T-helper 1 cell treated with Interleukin-12 subunit alpha and Interleukin-12 subunit beta and Interleukin-4 antibody, amounts not matched to agents 30 μg/mL and 1 μg/mL, for 36 hours (primary cell): ENCODE measurements at regions not wholly inside any gene's neighbourhood (a gene's known extent, or its start where the extent isn't known, plus 50 kb on each side); places are given as distances from the start of the nearest gene placed in this dataset.

ENCODE experiments used
- H3K27ac Mint-ChIP-seq: one replicate; pipeline ENCODE4 v1.8.0; 2021; ENCODE audit warnings: mild to moderate bottlenecking, mixed read lengths
- H3K27me3 Mint-ChIP-seq: one replicate; pipeline ENCODE4 v1.8.0; 2021; ENCODE audit warnings: low read depth, mixed read lengths
- H3K36me3 Mint-ChIP-seq: one replicate; pipeline ENCODE4 v1.8.0; 2021; ENCODE audit warnings: low read depth, mixed read lengths
- H3K4me1 Mint-ChIP-seq: one replicate; pipeline ENCODE4 v1.8.0; 2021; ENCODE audit warnings: low read depth, mixed read lengths
- H3K4me3 Mint-ChIP-seq: one replicate; pipeline ENCODE4 v1.8.0; 2021; ENCODE audit warnings: mild to moderate bottlenecking, moderate library complexity, mixed read lengths
- H3K9me3 Mint-ChIP-seq: one replicate; pipeline ENCODE4 v1.8.0; 2021; ENCODE audit warnings: mixed read lengths

GRCh38 chr2:16476866-16477265 is 188.8 kb downstream of the CYRIA start:
- H3K36me3 Mint-ChIP-seq = no peaks in the 10 kb centered on the region
- no peaks in the 10 kb centered on the region for H3K4me1 Mint-ChIP-seq
- H3K27me3 Mint-ChIP-seq = peaks cover 9% of the 10 kb centered on the region
- no peak overlapping the region for H3K4me3 Mint-ChIP-seq
- no peak overlapping the region for H3K27ac Mint-ChIP-seq
- no peaks in the 10 kb centered on the region for H3K9me3 Mint-ChIP-seq

- Mint-ChIP-seq H3K36me3 (no peaks in the 10 kb centered on the region), H3K27ac (no peak overlapping the region), H3K4me1 (no peaks in the 10 kb centered on the region), H3K4me3 (no peak overlapping the region), H3K27me3 (peaks cover 9% of the 10 kb centered on the region), H3K9me3 (no peaks in the 10 kb centered on the region)
These were observed 189.6 kb downstream of the CYRIA start for GRCh38 chr2:16475986-16476567.

- Mint-ChIP-seq H3K4me3 (no peak overlapping the region), H3K27me3 (peaks cover 5% of the 10 kb centered on the region), H3K9me3 (no peaks in the 10 kb centered on the region), H3K36me3 (no peaks in the 10 kb centered on the region), H3K4me1 (no peaks in the 10 kb centered on the region), H3K27ac (no peak overlapping the region)
These were observed 190.0 kb downstream of the CYRIA start for GRCh38 chr2:16475586-16475985.

GRCh38 chr2:16473575-16473974 is 192.1 kb downstream of the CYRIA start:
- H3K4me1 Mint-ChIP-seq = no peaks in the 10 kb centered on the region
- H3K9me3 Mint-ChIP-seq = no peaks in the 10 kb centered on the region
- peaks cover 4% of the 10 kb centered on the region for H3K27me3 Mint-ChIP-seq
- no peak overlapping the region for H3K27ac Mint-ChIP-seq
- H3K36me3 Mint-ChIP-seq = no peaks in the 10 kb centered on the region
- H3K4me3 Mint-ChIP-seq = no peak overlapping the region

- Mint-ChIP-seq H3K4me3 (no peak overlapping the region), H3K27me3 (no peaks in the 10 kb centered on the region), H3K36me3 (no peaks in the 10 kb centered on the region), H3K27ac (no peak overlapping the region), H3K4me1 (no peaks in the 10 kb centered on the region), H3K9me3 (no peaks in the 10 kb centered on the region)
These were observed 194.6 kb downstream of the CYRIA start for GRCh38 chr2:16470936-16471490.

GRCh38 chr2:16466821-16467151 is 198.8 kb downstream of the CYRIA start:
- no peak overlapping the region for H3K27ac Mint-ChIP-seq
- H3K27me3 Mint-ChIP-seq = no peaks in the 10 kb centered on the region
- no peaks in the 10 kb centered on the region for H3K9me3 Mint-ChIP-seq
- H3K4me1 Mint-ChIP-seq = no peaks in the 10 kb centered on the region
- no peaks in the 10 kb centered on the region for H3K36me3 Mint-ChIP-seq
- H3K4me3 Mint-ChIP-seq = no peak overlapping the region

GRCh38 chr2:16466133-16466820 is 199.4 kb downstream of the CYRIA start:
- no peaks in the 10 kb centered on the region for H3K9me3 Mint-ChIP-seq
- H3K36me3 Mint-ChIP-seq = no peaks in the 10 kb centered on the region
- no peaks in the 10 kb centered on the region for H3K4me1 Mint-ChIP-seq
- no peak overlapping the region for H3K4me3 Mint-ChIP-seq
- no peaks in the 10 kb centered on the region for H3K27me3 Mint-ChIP-seq
- H3K27ac Mint-ChIP-seq = no peak overlapping the region

- Mint-ChIP-seq H3K36me3 (no peaks in the 10 kb centered on the region), H3K4me1 (no peaks in the 10 kb centered on the region), H3K9me3 (no peaks in the 10 kb centered on the region), H3K4me3 (no peak overlapping the region), H3K27me3 (no peaks in the 10 kb centered on the region), H3K27ac (no peak overlapping the region)
These were observed 201.0 kb downstream of the CYRIA start for GRCh38 chr2:16464641-16465040.

- H3K9me3 Mint-ChIP-seq = no peaks in the 10 kb centered on the region
- H3K4me3 Mint-ChIP-seq = no peak overlapping the region
- H3K27ac Mint-ChIP-seq = no peak overlapping the region
- H3K4me1 Mint-ChIP-seq = no peaks in the 10 kb centered on the region
- peaks cover 4% of the 10 kb centered on the region for H3K27me3 Mint-ChIP-seq
- no peaks in the 10 kb centered on the region for H3K36me3 Mint-ChIP-seq
These were observed 202.7 kb downstream of the CYRIA start for GRCh38 chr2:16462958-16463357.

GRCh38 chr2:16461672-16462071 is 204.0 kb downstream of the CYRIA start:
- H3K27ac Mint-ChIP-seq = no peak overlapping the region
- no peaks in the 10 kb centered on the region for H3K9me3 Mint-ChIP-seq
- peaks cover 4% of the 10 kb centered on the region for H3K27me3 Mint-ChIP-seq
- H3K36me3 Mint-ChIP-seq = no peaks in the 10 kb centered on the region
- H3K4me1 Mint-ChIP-seq = no peaks in the 10 kb centered on the region
- H3K4me3 Mint-ChIP-seq = no peak overlapping the region

GRCh38 chr2:16459606-16460005 is 206.0 kb downstream of the CYRIA start:
- H3K27me3 Mint-ChIP-seq = peaks cover 4% of the 10 kb centered on the region
- H3K27ac Mint-ChIP-seq = no peak overlapping the region
- no peak overlapping the region for H3K4me3 Mint-ChIP-seq
- H3K4me1 Mint-ChIP-seq = no peaks in the 10 kb centered on the region
- H3K36me3 Mint-ChIP-seq = no peaks in the 10 kb centered on the region
- no peaks in the 10 kb centered on the region for H3K9me3 Mint-ChIP-seq

- no peaks in the 10 kb centered on the region for H3K9me3 Mint-ChIP-seq
- H3K27ac Mint-ChIP-seq = no peak overlapping the region
- H3K4me3 Mint-ChIP-seq = no peak overlapping the region
- H3K4me1 Mint-ChIP-seq = no peaks in the 10 kb centered on the region
- peaks cover 4% of the 10 kb centered on the region for H3K27me3 Mint-ChIP-seq
- H3K36me3 Mint-ChIP-seq = no peaks in the 10 kb centered on the region
These were observed 211.0 kb downstream of the CYRIA start for GRCh38 chr2:16454621-16455020.

GRCh38 chr2:16452123-16452522 is 213.5 kb downstream of the CYRIA start:
- Mint-ChIP-seq H3K4me3 (no peak overlapping the region), H3K27me3 (no peaks in the 10 kb centered on the region), H3K4me1 (no peaks in the 10 kb centered on the region), H3K27ac (no peak overlapping the region), H3K9me3 (no peaks in the 10 kb centered on the region), H3K36me3 (no peaks in the 10 kb centered on the region)

GRCh38 chr2:16446706-16447105 is 218.9 kb downstream of the CYRIA start:
- Mint-ChIP-seq H3K4me1 (no peaks in the 10 kb centered on the region), H3K27me3 (no peaks in the 10 kb centered on the region), H3K4me3 (no peak overlapping the region), H3K27ac (no peak overlapping the region), H3K36me3 (no peaks in the 10 kb centered on the region), H3K9me3 (no peaks in the 10 kb centered on the region)

GRCh38 chr2:16442971-16443370 is 222.7 kb downstream of the CYRIA start:
- H3K4me1 Mint-ChIP-seq = no peaks in the 10 kb centered on the region
- no peaks in the 10 kb centered on the region for H3K27me3 Mint-ChIP-seq
- no peak overlapping the region for H3K27ac Mint-ChIP-seq
- H3K4me3 Mint-ChIP-seq = no peak overlapping the region
- no peaks in the 10 kb centered on the region for H3K9me3 Mint-ChIP-seq
- H3K36me3 Mint-ChIP-seq = no peaks in the 10 kb centered on the region
